Stimulated activated CD4-positive, alpha-beta T cell treated with anti-CD3 and anti-CD28 coated beads, Interleukin-12 subunit alpha, Interleukin-12 subunit beta, amount 100 ng/mL, for 24 hours (primary cell): ENCODE measurements at regions not wholly inside any gene's neighbourhood (a gene's known extent, or its start where the extent isn't known, plus 50 kb on each side); places are given as distances from the start of the nearest gene placed in this dataset.
A peak's percentile ranks its signal among the peaks of the same experiment; 100 is the strongest.
"Not testable (repeated sequence)": the region's sequence is repeated elsewhere in the genome, so short reads cannot be mapped to it uniquely, and the experiment has no call there.

Experiments
- DNase-seq, 2 experiments: peaks; one replicate each; pipeline ENCODE4 v3.0.0-alpha.2; 2020; ENCODE audit warnings: low read depth in 2 of 2

DNA sequence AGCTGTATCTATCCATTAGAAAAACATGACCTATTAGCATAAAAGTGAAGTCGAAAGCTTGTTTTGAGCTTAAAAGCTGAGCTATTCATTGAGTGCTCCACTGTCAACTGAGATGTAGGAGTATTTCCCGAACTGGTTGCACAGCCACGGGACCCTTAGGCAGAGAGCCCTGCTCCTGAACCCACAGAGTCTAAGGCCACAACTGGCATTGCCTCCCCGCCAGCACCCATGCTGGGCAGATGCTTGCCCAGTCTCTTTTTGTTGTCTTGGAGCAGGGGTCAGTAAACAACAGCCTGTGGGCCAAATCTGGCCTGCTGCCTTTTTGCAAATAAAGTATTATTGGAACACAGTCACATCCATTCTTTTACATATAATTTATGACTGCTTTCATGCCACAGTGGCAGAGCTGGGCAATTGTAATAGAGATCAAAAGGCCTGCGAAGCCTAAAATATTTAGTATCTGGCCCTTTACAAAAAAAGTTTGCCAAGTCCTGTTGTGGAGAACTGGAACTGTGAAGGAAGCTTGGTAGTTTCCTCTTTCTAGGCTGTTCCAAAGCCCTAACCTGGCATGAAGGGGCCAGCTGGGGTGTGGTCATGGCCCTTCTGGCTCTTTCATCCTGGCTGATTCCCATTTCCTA is 58.4 kb upstream of the WAPL start:
- DNase-seq, result no peak

DNA sequence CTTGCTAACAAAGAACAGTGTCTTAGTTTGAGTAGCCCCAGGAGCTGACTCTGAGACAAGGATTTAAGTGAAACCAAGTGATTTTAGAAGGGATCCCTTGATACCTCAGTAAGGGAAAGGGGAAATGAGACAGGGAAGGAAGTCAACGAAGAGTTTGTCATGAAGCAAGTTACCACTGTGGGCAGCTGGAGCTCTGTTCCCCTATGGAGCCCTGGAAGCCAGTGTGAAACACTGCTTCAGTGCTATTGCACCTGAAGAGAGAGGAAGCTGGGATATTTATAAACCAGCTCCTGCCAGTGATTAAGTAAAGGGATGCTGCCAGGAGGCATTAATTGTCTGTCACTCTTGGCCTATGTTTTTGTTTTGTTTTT is 58.9 kb upstream of the WAPL start:
- DNase-seq, result no peak

DNA sequence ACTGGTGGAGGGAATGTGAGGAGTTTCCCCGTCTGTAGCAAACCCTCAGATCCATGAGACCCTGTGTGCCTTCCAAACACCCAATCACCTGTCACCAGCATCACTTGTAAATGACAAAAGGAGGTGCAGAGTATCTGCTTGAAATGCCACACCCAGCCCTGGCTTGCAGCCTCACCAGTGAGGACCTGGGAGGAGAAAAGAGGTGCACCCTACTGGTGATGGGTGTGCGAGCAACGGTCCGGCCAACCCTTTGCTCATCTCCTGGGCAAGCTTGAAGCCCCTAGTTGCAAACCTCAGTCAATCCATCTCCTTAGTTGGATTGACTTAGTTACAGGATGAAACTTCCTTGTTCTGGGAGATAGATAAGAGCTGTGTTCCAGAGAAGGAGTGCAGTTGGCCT is 62.4 kb upstream of the WAPL start:
- no peak for DNase-seq

DNA sequence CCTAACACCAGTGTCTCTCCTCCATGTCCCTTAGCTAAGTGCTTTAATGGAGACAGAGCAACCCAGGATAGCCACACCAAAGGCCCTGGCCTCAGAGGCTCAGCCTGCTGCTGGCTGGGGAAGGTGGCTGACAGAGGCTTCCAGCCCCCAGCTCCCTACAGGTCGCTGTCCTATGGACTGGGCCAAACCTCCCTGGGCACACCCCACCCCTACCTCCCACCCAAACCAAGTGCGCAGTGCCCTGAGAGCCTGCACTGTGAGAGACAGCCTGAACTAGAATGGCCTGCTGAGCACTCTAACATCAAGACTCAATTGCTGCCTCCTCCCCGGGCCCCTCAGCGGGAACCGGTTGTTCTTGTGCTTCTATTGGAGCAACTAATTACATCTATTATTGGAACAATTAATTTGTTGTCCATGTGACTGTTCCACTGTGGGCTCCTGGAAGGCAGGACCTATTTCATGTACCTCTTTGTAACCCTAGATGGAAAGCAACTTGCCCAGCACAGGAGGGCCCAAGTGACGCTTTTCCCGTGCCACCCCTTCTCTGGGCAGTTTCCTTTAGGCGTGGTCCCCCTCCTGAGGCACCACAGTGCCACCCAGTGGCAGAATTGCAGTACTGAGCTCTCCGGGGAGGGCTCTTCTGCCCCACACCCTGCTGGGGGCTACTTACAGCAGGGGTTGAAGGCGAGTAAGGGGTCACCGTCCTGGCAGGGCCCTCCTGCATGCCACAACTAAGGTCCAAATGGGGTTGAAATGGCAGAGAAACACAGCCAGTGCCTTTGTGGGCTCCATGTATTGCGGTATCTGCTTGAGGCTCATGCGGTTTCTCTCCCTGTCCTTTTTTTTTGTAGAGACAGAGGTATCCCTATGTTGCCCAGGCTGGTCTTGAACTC is 63.7 kb upstream of the WAPL start:
- peak; percentile 48 to 60 for DNase-seq

DNA sequence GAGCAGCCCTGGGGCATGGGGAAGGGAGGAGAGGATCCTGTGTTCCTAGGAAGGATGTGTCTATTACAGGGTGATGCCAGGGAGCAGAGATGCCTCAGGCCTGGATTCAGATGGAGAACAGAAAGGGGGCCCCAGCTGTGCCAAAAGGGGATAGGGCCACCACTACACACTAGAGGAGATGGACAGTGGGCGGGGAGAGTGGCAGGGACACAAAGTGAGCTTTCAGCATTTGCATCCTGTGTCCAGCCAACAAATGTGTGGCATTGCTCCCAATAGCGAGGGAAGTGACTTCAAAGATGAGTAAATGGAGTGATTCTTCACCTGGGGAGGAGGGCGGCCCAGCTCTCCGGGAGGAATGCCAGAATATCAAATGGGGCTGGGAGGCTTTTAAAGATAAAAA is 64.9 kb upstream of the WAPL start:
- DNase-seq, result no peak

DNA sequence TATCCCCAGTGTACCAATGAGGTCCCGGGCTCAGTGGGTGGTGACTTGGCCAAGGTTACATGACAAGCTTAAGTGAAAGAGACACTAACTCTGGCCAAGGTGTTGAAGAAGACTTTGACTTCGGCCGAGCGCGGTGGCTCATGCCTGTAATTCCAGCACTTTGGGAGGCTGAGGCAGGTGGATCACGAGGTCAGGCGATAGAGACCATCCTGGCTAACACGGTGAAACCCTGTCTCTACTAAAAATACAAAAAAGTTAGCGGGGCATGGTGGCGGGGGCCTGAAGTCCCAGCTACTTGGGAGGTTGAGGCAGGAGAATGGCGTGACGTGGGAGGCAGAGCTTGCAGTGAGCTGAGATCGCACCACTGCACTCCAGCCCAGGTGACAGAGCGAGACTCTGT is 65.6 kb upstream of the OPN4 start:
- not testable (repeated sequence) for DNase-seq

DNA sequence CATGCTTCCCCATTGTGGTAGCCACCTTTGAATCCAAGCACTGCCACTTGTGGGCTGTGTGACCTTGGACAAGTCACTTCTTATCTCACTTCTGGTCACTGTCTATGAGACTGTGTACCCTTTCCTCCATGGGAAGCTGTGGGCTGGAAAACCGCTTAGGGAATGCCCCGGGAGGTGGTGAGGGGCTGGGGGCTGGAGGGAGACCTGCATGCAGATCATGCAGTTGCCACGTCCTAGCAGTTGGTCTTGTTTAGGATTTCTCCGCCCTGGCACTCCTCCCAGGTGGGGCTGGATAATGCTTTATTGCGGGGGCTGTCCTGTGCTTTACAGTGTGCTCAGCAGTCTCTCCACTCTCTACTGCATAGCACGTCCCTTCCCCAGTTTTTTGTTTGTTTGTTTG is 62.9 kb upstream of the OPN4 start:
- no peak for DNase-seq

DNA sequence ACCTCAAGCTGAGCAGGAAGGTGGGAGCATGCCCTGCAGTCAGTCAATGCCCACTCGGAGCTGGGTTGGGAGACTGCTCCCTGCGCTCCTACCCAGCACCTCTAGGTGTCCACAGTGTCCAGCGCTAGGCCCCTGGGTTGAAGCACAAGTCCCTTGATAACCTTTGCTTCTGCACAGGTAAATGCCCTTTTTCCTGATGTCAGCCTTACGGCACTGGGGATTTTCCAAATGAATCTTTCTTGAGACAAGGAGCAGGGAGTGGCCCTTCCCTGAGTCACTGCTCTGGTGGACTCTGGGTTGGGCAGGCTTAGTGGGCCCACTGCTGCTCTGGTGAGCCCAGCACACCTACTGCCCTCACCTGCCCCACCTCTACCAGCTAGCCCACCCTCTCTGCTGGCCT is 61.9 kb upstream of the OPN4 start:
- no peak for DNase-seq

DNA sequence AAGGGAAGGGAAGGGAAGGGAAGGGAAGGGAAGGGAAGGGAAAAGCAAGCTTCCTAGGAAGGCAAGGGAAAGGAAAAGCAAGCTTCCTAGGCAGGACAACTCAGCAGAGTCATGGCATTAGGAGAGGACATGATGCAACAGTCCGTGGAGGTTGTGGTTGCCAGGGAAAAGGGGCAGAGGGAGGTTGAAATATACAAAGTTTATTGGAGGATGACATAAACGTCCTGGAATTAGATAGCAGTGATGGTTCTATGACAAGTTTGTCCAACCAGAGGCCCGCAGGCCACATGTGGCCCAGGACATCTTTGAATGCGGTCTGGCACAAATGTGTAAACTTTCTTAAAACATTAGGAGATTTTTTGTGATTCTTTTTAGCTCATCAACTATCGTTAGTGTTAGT is 59.8 kb upstream of the OPN4 start:
- DNase-seq, result no peak

DNA sequence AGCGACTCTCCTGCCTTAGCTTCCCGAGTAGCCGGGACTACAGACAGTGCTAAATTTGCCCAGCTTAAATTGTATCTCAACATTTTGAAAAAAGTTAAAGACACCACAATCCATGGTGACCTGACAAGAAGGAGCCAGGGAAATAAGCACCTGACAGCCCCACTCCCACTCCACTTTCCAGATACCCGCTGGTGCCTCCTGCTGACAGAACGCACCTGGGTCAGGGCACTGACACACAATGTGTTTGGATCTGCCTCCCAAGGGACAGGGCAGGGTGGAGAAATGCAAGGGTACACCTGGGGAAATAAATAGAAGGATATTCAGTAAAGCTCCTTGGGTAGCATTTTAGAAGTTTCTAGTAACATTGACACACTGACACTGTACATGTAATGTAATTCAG is 58.9 kb upstream of the OPN4 start:
- DNase-seq, result no peak

DNA sequence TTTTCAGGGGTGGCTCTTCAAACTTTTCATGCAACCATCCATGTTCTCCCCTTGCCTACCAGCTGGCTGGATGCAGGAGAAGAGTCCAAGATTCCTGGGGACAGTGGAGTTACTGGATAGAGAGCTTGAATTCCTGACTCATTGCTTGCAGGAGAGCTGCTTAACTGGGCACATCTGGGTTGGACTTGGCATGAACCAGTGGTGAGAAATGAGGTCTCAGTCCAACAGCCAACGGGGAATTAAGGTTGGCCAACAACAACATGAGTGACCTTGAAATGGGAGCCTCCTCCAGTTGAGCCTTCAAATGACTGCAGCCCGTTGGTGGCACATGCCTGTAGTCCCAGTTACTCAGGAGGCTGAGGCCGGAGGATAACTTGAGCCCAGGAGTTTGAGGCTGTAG is 58.1 kb upstream of the OPN4 start:
- no peak for DNase-seq

DNA sequence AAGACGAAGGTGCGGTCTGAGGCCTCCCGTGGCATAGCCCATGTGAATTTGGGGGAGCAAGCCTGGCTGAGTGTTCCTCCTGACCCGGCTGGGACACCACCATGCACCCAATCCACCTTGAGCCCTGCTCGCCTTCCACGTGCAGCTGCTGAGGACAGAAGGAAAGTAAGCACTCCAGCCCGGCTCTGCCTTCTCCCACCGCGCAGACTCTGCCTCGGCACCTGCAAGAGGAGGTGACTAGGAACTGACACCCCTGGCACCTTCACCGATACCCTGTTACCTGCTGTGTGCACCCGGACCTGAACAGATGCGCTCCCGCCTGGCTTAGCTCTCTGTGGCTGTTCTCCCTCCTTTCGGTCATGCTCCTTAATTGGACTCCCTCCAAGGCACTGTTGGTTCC is 57.0 kb upstream of the OPN4 start:
- no peak for DNase-seq

DNA sequence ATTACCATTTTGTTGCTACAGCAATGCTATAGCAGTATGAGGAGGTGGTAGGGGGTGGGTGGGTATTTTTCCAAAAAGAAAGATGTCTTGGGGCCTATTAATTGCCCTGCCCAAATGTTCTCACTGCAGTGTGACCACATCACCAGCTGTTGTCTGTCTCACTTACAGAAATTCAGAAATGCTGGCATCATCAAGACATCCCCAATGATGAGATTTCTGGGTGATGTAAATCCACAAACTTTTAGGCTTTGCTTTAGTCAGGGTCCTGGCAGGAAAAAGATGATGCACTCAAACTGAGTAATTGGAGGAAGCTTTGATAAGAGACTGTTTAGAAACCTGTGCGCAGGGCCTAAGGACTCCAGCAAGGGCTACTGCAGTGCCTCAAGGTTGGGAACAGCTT is 56.2 kb upstream of the OPN4 start:
- DNase-seq, result no peak

DNA sequence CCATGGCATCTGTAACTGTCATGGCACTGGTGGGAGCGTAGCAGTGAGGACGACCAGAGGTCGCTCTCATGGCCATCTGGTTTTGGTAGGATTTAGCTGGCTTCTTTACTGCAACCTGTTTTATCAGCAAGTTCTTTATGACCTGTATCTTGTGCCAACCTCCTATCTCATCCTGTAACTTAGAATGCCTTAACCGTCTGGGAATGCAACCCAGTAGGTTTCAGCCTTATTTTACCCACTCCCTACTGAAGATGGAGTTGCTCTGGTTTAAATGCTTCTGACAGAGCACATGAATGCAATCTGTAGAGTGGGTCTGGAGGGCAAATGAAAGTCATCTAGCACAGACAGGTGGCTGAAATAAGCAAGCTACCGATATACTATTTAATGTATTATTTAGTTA is 55.3 kb upstream of the OPN4 start:
- DNase-seq, result no peak

DNA sequence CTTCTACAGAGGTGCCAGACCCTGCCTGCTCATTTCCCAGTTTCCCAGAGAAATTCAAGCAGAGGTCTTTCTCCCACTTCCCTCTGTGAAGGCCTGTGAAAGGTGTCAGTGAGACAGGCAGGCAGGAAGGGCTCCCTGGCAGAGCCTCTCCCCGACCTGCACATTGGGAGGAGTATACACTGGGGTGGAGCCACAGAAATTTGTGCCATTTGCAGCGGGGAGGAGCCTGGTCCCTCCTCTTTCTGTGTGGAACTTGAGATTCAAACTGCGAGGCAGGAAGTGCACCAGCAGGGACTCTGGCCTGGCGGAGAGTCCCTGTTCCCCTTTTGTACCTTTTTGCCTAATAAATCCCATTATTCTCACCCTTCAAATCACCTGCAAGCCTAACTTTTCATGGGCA is 54.6 kb upstream of the OPN4 start:
- DNase-seq, result no peak

DNA sequence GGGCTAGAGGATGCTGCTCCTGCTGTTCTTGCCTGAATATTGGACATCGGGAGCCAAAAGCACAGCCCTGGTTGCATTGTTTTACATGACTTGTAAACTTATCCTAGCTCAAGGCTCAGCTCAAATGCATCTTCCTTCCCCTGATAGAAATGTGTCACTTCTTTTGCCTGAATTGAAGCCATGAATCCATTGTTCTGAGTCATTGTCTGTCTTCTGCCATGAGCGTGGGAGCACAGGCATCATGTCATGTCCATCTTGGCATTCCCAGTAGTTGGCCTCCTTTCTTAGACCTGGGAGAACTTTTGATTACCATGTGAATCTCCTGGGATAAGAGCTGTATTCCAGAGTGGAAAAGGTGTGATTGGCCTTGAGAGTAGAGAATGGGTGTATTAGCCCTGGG is 54.1 kb upstream of the OPN4 start:
- no peak for DNase-seq

DNA sequence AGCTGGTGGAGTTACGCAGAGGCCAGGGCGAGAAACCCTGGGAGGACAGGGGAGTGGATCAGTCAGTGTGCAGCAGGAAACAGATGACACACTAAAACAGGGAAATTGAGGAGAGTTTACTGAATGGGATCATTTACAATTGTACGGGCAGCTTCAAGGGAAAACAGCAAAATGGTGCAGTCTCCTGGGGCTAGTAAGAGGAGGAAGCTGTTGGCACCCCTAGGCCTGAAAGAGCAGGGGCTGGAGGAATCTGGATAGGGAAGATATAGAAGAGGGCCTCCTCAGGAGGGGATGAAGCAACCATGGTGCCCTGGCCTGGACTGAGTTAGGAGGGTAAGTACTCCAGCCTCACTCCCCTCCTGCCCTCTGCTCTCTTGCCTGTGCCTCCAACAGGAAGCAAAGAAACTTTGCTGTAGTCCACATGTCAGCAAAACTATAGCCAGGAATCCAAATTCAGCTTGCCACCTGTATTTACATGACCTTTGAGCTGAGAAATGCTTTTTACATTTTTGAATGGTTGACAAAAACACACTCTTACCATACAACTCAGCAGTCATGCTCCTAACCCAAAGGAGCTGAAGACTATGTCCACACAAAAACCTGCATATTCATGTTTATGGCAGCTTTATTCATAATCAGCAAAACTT is 52.3 kb upstream of the OPN4 start:
- DNase-seq, result no peak

DNA sequence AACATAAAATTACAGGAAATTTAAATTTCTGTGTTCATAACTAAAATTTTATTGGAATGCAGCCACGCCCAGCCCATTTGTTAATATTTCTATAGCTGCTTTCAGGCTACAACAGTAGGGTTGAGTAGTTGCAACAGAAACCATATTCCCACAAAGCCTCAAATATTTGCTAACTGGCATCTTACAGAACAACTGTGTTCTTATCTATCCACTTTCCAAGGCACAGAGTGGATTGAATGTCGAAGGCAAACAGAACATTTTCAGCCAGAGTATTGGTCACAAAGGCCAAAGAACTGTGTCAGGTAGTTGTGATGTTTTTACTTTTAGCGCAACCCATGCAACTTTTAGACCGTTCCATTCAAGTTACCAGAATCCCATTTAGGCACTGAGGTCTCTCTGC is 51.1 kb upstream of the OPN4 start:
- no peak for DNase-seq
